ENCODE measurements at regions not wholly inside any gene's neighbourhood (a gene's known extent, or its start where the extent isn't known, plus 50 kb on each side); places are given as distances from the start of the nearest gene placed in this dataset.

GRCh38 chr2:156164091-156164720 lies 168.3 kb downstream of the NR4A2 start:
- DNase-seq: no peak

GRCh38 chr2:156158808-156159207 lies 173.7 kb downstream of the NR4A2 start:
- no peak for DNase-seq

DNA sequence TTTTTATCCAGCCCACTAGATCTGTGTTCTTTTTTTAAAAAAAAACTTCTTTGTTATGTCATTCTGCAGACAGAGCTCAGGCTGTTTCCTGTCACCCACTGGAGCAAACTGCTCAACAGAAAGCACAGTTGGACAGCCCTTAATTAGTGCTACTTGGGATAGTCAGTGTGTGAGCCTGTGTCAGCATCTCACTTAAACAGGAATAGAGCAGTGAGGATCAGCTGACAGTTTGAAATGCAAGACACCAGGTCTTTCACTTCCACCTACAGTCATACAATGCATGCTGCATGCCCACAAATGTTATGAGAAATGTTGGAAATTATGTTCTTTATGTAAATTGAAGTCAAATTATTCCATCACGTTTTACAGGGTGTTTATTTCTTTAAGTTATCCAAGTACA lies 174.9 kb downstream of the NR4A2 start:
- DNase-seq: peak in 1 of 58 donors; percentile 2

DNA sequence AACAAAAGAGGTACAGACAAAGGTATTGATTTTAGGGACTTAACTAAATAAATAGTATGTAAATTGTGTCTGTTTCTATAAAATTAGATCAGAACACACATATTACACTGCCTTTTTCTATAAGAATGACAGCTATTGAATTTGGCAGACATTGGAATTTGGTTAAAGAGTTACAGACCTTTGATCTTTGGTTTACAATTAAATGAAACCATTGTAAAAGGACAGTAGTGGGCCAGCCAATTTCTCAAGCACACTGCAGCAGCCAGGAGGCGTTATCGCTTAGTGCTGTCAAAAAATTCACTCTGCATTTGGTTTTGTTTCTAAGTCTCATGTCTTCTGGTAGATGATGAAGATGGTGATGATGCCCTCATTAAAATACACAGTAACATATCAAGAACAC lies 175.9 kb downstream of the NR4A2 start:
- no peak for DNase-seq

DNA sequence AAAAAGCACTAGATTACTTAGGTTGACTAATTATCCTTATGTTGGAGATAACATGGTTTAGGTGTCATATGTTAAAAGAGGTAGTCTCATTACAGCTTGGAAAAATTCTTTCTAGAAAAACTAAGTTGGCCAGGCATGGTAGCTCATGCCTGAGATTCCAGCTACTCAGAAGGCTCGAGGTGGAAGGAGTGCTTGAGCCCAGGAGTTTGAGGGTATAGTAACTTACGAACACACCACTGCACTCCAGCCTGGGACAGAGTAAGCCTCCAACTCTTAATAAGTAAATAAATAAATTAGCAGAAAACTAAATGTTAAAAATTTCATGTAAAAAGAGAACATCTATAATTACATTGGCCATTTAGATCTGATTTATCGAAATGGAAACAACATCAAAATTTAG lies 177.2 kb downstream of the NR4A2 start:
- DNase-seq: no peak

GRCh38 chr2:156151351-156151750 lies 181.2 kb downstream of the NR4A2 start:
- no peak for DNase-seq

DNA sequence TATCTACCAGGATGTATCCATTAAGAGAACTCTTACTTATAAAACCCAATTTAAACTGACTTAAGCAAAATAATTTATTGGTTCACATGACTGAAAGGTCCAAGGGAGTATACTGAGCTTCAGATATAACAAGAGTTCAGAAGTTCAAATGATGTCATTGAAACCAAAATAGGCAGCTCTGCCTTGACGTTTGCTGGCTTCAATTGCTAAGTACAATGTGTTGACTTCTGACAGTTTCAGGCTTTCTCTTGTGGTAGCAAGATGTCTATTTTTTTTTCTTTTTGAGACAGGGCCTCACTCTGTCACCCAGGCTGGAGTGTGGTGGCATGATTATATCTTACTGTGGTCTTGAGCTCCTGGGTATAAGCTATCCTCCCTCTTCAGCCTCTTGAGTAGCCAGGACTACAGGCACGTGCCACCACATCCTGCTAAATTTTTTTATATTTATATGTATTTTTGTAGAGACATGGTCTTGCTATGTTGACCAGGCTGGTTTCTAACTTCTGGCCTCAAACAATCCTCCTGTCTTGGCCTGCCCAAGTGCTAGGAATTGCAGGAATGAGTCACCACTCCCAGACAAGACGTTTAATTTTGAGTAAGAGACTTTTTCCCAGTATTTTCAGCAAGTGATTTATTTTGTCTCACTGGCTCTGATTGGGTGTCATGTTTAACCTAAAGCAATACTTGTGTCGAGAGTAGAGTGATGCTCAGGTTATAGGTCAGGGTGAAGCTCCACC lies 184.8 kb downstream of the NR4A2 start:
- no peak for DNase-seq

GRCh38 chr2:156145976-156146375 lies 186.5 kb downstream of the NR4A2 start:
- no peak for DNase-seq

DNA sequence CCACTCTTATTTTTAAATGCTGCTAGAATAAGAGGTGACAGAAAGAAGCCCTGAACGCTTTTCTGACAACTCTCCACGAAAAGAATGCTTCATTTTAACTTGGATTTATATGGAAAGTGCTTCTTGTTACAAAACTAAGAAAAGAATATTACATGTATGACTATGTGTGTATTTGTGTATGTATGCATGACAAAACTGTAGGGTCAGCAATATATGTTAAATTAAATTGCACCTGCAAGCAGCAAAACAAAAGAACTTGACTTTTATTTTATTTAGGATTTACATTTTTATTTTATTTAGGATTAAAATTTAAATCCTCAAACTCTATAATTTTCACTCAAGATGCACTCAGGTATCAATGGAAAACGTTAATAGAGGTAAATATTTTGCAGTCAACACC lies 187.1 kb downstream of the NR4A2 start:
- DNase-seq: no peak

- DNase-seq: no peak
Observed at GRCh38 chr2:156136566-156136965, 196.0 kb downstream of the NR4A2 start.

- no peak for DNase-seq
Observed at GRCh38 chr2:156134887-156135286, 197.6 kb downstream of the NR4A2 start.

- DNase-seq: no peak
Observed at GRCh38 chr2:156132941-156133340, 199.6 kb downstream of the NR4A2 start.

- no peak for DNase-seq
Observed at GRCh38 chr2:156132130-156132529, 200.4 kb downstream of the NR4A2 start.

GRCh38 chr2:156129227-156129626 lies 203.3 kb downstream of the NR4A2 start:
- no peak for DNase-seq

DNA sequence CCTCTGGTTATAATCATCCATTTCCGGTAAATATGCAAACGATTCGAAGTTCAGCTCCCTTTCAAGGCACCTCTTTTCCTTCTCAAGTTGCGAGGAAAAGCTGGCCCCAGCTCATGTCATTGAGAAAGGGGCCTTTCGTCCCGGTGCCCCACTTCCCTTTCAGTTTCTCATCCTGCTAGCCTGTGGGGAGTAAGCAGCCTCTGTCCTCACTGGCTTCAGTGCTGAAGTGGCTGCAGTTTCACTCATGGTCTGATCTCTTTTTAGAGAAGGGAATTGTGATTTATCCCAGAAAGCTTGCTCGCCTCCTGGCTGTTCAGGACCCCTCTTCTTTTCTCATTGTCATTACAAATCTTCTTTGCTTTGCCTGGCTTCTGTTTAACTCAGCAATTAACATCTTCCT lies 207.5 kb downstream of the NR4A2 start:
- DNase-seq: no peak

- no peak for DNase-seq
Observed at GRCh38 chr2:156124458-156124857, 208.1 kb downstream of the NR4A2 start.

DNA sequence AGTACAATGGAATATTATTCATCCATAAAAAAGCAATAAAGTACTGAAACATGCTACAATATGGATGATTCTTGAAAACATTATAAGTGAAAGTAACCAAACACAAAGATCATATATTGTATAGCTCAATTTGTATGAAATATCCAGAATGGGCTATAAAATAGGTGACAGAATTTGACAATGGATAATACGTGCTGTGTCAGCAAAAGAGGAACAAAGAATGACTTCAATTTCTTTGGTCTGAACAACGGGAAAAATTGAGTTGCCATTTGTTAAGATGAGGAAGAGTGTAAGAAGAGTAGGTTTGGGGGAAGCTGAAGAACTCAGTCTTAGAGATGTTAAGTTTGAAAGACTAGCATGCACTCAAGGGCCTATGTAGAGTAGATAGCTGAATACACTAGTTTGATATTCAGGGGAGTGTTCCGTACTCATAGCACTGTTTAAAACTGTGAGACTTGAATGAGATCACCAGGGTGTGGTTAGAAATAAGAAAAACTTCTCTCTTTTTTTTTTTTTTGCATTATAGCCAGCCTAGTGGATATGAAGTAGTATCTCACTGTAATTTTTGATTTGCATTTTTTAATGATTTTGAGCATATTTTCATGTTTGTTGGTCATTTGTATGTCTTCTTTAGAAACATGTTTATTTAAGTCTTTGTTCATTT lies 213.6 kb downstream of the NR4A2 start:
- DNase-seq: no peak

- DNase-seq: no peak
Observed at GRCh38 chr2:156116113-156116512, 216.4 kb downstream of the NR4A2 start.

- no peak for DNase-seq
Observed at GRCh38 chr2:156115338-156115737, 217.2 kb downstream of the NR4A2 start.

DNA sequence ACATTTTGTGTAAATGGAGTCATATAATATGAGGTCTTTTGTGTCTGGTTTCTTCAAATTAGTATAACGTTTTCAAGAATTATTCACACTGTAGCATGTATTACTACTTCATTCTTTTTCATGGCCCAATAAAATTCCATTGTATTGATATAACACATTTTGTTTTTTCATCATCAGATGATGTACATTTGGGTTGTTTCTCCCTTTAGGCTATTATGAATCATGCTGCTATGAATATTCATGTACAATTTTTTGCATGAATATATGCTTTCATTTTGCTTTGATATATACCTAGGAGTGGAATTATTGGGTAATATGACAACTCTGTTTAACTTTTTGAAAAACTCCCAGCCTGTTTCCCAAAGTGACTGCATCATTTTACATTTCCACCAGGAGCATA lies 220.2 kb downstream of the NR4A2 start:
- DNase-seq: no peak

DNA sequence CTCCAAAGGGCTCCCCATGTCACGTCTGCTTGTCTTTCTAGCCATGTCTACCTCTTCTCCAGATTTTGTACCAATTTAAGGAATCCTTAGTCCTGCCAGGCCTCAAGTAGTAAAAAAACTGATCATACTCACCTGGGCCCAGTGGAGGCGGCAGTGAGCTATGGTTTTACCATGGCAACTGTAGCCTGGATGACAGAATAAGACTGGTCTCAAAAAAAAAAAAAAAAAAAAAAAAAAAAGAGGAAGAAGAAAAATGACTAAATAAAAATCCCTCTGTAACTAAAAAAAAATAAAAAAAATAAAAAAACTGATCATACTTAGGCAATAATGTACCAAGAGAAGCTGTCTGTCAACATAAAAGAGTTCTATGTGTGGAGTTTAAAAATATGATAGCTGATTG lies 221.6 kb downstream of the NR4A2 start:
- DNase-seq: no peak

GRCh38 chr2:156099382-156099781 lies 233.1 kb downstream of the NR4A2 start:
- no peak for DNase-seq

GRCh38 chr2:156098506-156098905 lies 234.0 kb downstream of the NR4A2 start:
- no peak for DNase-seq

Measured in anterior cingulate cortex (tissue), 58 donors.